Activated CD4-positive, alpha-beta T cell treated with anti-CD3 and anti-CD28 coated beads for 4 hours (primary cell): ENCODE measurements at regions not wholly inside any gene's neighbourhood (a gene's known extent, or its start where the extent isn't known, plus 50 kb on each side); places are given as distances from the start of the nearest gene placed in this dataset.
"Not testable (repeated sequence)": the region's sequence is repeated elsewhere in the genome, so short reads cannot be mapped to it uniquely, and the experiment has no call there.

ENCODE experiments used
- DNase-seq, 2 donors: peaks; one replicate each; pipeline ENCODE4 v3.0.0-alpha.2; 2020

DNA sequence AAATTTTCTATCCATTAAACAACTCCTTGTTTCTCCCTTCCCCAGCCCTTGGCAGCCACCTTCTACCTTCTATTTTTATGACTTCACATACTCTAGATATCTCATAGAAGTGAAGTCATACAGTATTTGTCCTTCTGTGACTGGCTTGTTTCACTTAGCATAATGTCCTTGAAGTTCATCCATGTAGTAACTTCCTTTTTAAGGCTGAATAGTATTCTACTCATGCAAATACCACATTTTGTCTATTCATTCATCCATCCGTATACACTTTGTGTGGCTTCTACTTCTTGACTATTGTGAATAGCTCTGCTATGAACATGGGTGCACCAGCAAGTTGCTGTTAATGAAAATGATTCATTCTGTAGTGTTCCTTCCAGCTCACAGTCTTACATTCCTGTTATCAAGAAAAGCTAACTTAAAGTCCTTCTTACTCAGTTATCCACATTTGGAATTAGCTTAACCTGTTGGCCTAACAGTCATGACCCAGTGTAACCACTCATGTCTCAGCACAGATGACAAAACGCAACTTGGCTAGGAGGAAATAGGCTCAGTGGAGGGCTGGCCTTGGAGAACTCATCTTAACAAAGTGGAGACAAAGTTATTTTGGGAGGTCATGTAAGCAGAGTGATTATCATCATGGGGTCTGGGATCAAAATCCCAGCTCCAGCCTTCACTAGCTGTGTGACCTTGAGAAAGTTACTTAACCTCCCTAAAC lies 129.7 kb upstream of the MAP3K1 start:
- DNase-seq: no peak

DNA sequence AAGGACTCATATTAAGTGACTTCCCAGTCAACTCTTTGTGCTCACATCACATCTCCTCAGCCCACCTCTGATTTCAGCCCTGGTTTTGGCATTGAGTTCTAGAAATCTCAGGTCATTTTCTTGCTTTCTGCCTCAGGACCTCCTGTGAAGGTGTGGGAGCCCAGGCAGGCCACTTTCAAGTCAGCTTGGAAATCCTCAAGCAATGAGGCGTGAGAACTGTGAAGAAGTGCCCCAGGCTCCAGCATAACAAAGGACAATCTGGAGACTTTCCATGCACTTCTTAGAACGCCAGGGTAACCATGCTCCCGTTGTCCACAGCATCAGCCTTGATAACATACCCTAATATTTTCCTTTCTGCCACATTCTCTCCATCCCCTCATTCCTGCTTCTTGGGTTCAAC lies 131.2 kb upstream of the MAP3K1 start:
- DNase-seq: no peak

DNA sequence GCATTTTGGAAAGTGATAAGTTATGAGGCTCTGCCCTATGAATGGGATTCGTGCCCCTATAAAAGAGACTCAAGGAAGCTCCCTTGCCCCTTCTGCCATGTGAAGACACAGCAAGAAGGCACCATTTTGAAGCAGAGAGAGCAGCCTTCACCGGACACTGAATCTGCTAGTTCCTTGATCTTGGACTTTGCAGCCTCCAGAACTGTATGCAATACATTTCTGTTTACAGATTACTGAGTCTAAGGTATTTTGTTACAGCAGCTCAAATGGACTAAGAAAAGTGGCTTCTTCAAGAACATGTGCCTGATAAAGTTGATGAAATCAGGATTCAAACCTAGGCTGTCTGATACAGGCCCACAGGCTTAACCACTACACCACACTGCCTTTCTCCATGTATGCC lies 131.6 kb upstream of the MAP3K1 start:
- DNase-seq: no peak

DNA sequence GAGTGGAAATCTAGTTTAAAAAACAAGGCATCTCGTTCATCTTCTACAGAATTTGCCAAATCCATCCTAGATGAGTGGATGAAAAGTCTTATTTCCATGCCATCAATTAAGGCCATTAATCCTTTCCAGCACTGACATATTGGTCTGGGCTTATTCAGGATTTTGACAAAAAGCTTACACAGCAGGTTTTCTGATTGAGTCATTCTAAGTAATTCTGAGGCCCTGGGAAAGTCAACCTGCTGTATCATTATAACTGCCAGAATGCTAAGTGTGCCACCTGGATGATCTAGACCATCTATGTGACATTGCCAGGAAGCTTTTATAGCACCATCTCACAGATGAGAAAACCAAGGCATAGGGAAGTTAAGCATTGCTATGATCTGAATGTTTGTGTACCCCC lies 132.1 kb upstream of the MAP3K1 start:
- DNase-seq: no peak

DNA sequence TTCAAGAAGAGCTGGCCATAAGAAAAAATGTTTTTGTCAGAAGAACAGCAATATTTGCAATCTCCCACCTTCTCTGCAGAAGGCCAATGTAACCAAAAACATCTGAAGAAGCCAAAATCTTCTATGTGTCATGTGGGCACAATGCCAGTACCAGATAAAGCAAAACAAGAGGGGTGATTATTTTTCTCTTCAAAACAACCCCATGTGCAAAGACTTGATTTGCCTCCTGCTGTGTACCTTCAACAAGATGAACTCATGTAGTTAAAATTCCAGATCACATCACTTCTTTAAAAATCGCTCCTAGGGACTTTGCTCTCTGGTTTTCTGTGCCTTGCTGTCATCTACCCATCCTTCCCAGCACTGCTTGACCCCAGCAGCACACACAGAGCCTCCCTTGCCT lies 134.0 kb upstream of the MAP3K1 start:
- DNase-seq: no peak

DNA sequence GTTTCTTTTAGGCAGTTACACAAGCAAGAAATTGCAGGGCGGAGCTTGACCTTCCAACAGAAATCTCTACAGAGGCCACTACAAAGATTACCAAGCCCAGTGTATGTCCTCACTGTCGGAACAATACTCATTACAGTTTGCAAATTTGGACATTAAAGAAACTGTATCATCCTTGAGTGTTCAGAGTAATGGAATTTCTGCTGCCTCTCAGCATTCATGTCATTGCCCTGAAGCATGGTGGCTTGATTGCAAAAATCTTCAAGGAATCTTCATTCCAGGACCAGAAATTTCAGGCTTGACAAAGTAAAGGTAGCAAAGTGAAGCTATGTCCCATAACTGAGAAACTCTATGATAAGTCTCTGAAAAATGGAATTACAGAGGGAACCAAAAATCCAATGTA lies 134.6 kb upstream of the MAP3K1 start:
- no peak for DNase-seq

DNA sequence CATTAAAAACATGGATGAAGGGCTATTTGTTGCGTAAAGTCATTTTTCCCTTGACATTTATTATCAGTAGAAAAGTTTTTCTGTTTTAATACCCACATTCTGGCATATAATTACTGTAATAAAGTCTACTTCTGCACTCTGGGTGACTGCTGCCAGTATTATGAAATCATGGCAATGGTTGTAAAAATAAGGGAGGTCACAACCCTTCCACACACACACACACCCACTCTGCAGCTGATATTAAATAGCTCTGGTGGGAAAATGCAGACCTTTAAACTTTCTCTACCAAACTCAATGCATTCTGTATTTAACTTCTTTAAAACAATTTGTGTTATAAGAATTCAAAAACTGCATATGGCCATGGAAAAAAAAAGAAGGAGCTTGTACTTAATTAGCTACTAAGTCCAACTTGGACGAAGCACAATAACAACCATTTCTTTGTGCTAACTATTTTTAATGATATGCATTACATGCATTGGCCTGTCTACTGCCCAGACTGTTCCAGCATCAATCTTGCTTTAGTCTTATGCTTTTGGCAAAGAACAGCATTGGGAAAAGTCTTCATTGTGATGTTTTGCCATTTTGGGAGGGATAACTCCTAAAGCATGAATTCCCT lies 137.6 kb upstream of the MAP3K1 start:
- DNase-seq: no peak

GRCh38 chr5:56676091-56676768 lies 139.1 kb upstream of the MAP3K1 start:
- DNase-seq: no peak

DNA sequence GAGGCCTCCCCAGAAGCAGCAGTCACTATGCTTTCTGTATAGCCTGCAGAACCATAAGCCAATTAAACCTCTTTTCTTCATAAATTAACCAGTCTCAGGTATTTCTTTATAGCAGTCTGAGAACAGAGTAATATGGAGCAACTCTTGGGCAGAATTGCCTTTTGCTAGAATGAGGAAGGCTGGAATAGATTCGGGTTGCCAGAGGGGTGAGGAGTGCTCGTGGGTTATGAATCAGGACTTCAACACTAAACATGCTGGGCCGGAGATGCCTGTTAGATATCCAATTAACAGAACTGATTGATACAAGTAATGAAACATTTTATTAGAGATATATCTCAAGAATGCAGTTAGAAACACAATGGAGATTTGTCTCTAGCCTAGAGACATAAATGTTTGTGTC lies 140.9 kb upstream of the MAP3K1 start:
- DNase-seq: no peak

DNA sequence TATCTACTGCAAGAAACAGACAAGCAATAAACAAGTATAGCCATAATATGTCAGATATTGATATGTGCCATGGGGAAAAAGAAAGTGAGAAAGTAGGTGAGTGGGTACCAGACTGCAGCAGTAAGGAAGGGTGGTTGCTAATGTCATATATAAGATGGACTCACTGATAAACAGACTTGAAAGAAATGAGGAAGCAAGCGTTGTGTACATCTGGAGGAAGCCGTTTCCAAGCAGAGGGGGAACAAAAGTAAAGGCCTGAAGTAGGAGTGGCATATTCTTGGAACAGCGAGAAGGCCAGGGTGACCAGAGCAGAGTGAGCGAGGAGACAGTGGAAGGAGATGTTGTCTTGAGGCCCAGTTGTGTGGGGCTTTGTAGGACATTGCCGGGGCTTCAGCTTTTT lies 142.2 kb upstream of the MAP3K1 start:
- no peak for DNase-seq

- DNase-seq: no peak
These were observed 143.8 kb upstream of the MAP3K1 start for GRCh38 chr5:56671571-56671970.

DNA sequence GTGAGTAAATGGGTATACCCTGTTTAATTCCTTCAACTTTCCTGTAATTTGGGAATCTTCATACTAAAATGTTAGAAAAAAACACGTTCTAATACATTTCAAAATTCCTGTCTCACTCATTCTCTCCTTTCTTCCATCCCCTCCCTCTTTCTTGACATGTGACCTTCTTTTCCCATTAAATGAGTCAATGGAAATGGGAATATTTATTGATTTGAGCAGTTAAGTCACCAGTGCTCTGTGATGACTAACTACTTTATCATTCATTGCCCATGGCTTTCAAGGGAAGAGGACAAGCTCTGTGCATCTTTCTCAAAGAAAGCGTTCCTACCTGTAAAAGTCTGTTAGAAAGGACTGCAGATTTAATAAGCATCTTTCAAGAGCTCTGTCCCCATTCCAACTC lies 144.4 kb upstream of the MAP3K1 start:
- no peak for DNase-seq

- peak; percentile 8 to 9 for DNase-seq
These were observed 145.5 kb upstream of the MAP3K1 start for GRCh38 chr5:56669534-56670483.

- DNase-seq: no peak
These were observed 146.4 kb upstream of the MAP3K1 start for GRCh38 chr5:56668996-56669395.

GRCh38 chr5:56667692-56668091 lies 147.7 kb upstream of the MAP3K1 start:
- DNase-seq: no peak

DNA sequence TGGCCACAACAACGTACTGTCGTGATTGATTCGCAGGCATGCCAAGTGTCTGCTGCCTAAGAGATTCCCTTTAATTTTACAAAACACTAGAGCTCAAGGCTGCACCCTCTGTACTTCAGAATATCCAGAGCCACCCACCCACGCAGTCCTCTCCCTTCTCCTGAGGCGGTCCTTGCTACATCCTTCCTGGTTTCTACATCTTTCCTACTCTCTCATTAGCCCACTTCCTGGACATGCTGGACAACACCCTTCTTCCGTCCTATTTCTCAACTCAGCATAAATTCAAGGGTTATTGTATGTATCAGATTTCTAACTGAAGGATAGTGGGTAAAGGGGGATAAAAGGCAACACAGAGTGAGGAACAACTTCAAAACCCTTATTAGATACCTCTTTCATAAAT lies 148.4 kb upstream of the MAP3K1 start:
- no peak for DNase-seq

- DNase-seq: not testable (repeated sequence)
These were observed 150.2 kb upstream of the MAP3K1 start for GRCh38 chr5:56665117-56665516.

DNA sequence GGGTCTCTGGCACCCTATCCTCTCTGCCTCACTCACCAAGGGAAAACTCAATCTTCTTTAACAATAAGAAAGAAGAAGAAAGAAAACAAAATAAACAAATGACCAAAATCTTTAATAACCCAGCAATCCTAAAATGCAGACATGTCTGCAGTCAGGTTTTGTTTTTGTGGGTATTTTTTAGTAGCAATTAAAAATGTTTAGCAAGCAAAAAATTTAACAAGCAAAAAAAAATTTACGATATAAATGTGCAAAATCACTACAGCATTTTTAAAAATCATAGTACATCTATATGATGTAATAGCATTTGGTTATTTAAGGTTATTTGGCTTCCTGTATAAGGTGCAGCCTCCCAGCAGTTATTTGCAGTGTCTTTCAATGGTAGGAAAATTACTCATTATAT lies 151.3 kb upstream of the MAP3K1 start:
- no peak for DNase-seq

- DNase-seq: no peak
These were observed 151.8 kb upstream of the MAP3K1 start for GRCh38 chr5:56663523-56663922.

- DNase-seq: no peak
These were observed 152.5 kb upstream of the MAP3K1 start for GRCh38 chr5:56662893-56663292.

- DNase-seq: no peak
These were observed 155.4 kb upstream of the MAP3K1 start for GRCh38 chr5:56659971-56660370.

DNA sequence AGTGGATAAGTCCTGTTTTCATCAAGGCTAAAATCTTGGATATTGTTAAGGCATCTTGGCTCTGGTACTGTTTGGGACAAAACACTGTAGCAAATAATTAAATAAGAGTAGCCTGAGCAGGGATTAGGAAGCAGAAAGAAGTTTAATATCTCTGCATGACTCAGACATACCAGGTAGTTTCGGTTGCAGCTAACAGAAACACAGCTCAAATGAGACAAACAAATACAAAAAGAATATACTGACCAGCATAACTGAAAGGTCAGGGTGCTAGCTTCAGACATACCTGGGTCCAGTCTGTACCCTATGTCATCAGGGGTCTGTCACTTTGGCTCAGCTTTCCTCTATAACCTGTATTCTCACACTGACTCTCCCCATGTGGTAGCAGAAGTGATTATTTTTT lies 156.4 kb upstream of the MAP3K1 start:
- no peak for DNase-seq
